CD4-positive, alpha-beta memory T cell (primary cell): ENCODE measurements at regions not wholly inside any gene's neighbourhood (a gene's known extent, or its start where the extent isn't known, plus 50 kb on each side); places are given as distances from the start of the nearest gene placed in this dataset.
A peak's percentile ranks its signal among the peaks of the same experiment; 100 is the strongest.
"Not testable (repeated sequence)": the region's sequence is repeated elsewhere in the genome, so short reads cannot be mapped to it uniquely, and the experiment has no call there.

Experiments used
- CTCF ChIA-PET: fragments of 350-600 bp; sonication (Branson Sonifier 250); formaldehyde crosslinking; loops from one replicate; lab custom pipeline; 2021; ENCODE audit warnings: inconsistent platforms; ENCODE audit not compliant: partially characterized antibody; lab: Charles Lee
- POLR2A ChIA-PET: fragments of 350-600 bp; sonication (Branson Sonifier 250); formaldehyde crosslinking; loops from one replicate; lab custom pipeline; 2021; ENCODE audit not compliant: partially characterized antibody; lab: Charles Lee
- DNase-seq, 5 donors: peaks; one replicate each; pipeline versions ENCODE4 v3.0.0 to v3.0.0-alpha.2; 2020 to 2022; ENCODE audit warnings: mixed read lengths in 1 of 5
- H3K27ac ChIP-seq: one replicate; pipeline ENCODE4 v1.7.0; 2013; ENCODE audit warnings: low read depth, low read length
- H3K27me3 ChIP-seq: 2 replicates; pipeline ENCODE4 v1.7.0; 2013; ENCODE audit warnings: mild to moderate bottlenecking, low read length, moderate library complexity; ENCODE audit not compliant: insufficient read depth
- H3K36me3 ChIP-seq: 2 replicates; pipeline ENCODE4 v1.7.0; 2013; ENCODE audit warnings: mild to moderate bottlenecking, low read length, moderate library complexity; ENCODE audit not compliant: insufficient read depth
- H3K4me1 ChIP-seq: 2 replicates; pipeline ENCODE4 v1.7.0; 2013; ENCODE audit warnings: mild to moderate bottlenecking, low read length, moderate library complexity; ENCODE audit not compliant: insufficient read depth
- H3K4me3 ChIP-seq, 2 donors: one replicate each; pipeline ENCODE4 v1.7.0; 2013; ENCODE audit warnings: low read length in 2 of 2, mild to moderate bottlenecking in 1 of 2
- H3K9me3 ChIP-seq, 2 donors: one replicate each; pipeline ENCODE4 v1.7.0; 2013; ENCODE audit warnings: low read length in 2 of 2, control low read depth in 1 of 2; ENCODE audit not compliant: control insufficient read depth in 1 of 2
- H3K27ac Mint-ChIP-seq, 7 donors: one replicate each; pipeline ENCODE4 v1.8.0; 2020 to 2021; ENCODE audit warnings: mixed read lengths in 7 of 7, mild to moderate bottlenecking in 6 of 7, inconsistent platforms in 3 of 7, moderate library complexity in 3 of 7
- H3K27me3 Mint-ChIP-seq, 2 donors: one replicate each; pipeline ENCODE4 v1.8.0; 2020 to 2021; ENCODE audit warnings: mixed read lengths in 2 of 2
- H3K36me3 Mint-ChIP-seq, 2 donors: one replicate each; pipeline ENCODE4 v1.8.0; 2020 to 2021; ENCODE audit warnings: mixed read lengths in 2 of 2, inconsistent platforms in 1 of 2, mild to moderate bottlenecking in 1 of 2
- H3K4me1 Mint-ChIP-seq, 4 donors: one replicate each; pipeline ENCODE4 v1.8.0; 2020 to 2021; ENCODE audit warnings: mixed read lengths in 4 of 4, mild to moderate bottlenecking in 1 of 4
- H3K4me3 Mint-ChIP-seq, 8 donors: one replicate each; pipeline ENCODE4 v1.8.0; 2020 to 2021; ENCODE audit warnings: mixed read lengths in 8 of 8, mild to moderate bottlenecking in 7 of 8, moderate library complexity in 6 of 8, inconsistent platforms in 3 of 8
- H3K9me3 Mint-ChIP-seq, 8 donors: one replicate each; pipeline ENCODE4 v1.8.0; 2020 to 2021; ENCODE audit warnings: mixed read lengths in 8 of 8, mild to moderate bottlenecking in 5 of 8, inconsistent platforms in 3 of 8, moderate library complexity in 1 of 8
- intact Hi-C: fragments of 100-400 bp; cut with micrococcal nuclease; formaldehyde crosslinking; loops from one replicate; pipeline ENCODE4 v1.15.1; 2023

DNA sequence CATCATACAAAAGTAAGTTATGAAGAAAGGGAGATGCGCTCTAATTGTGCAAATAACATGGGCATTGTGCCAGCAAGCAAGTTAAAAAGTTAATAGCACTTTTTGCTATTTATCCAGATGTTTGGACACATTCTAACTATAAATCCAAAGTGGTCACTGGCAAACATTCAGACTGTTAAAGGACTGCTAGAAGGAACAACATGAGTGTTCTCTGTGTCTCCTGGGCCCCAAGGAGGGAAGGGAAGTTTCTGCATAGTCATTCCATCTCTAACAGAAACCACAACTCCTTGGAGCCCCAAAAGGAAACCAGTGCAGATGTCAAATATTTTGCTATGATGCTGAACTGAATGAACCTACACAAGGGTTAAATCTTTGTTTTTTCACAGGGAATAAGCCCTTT is 213.3 kb upstream of the HNRNPA3 start:
- peaks cover 0 to 2% of the 10 kb centered on the region in 2 donors for H3K27me3 Mint-ChIP-seq
- no peak overlapping the region for H3K27ac ChIP-seq
- no peaks in the 10 kb centered on the region for H3K4me1 ChIP-seq
- ChIA-PET CTCF (no interaction called here), POLR2A (no interaction called here)
- peaks cover 6 to 14% (median 8%) of the 10 kb centered on the region in 4 donors for H3K4me1 Mint-ChIP-seq
- H3K27me3 ChIP-seq: no peaks in the 10 kb centered on the region
- H3K9me3 Mint-ChIP-seq: peaks cover 0 to 2% (median 0%) of the 10 kb centered on the region in 8 donors
- no peaks in the 10 kb centered on the region for H3K36me3 ChIP-seq
- DNase-seq: no peak
- H3K27ac Mint-ChIP-seq: no peak overlapping the region
- intact Hi-C loops: no loop called here
- H3K9me3 ChIP-seq: no peaks in the 10 kb centered on the region
- no peaks in the 10 kb centered on the region for H3K36me3 Mint-ChIP-seq
- H3K4me3 ChIP-seq: no peak overlapping the region
- no peak overlapping the region for H3K4me3 Mint-ChIP-seq

DNA sequence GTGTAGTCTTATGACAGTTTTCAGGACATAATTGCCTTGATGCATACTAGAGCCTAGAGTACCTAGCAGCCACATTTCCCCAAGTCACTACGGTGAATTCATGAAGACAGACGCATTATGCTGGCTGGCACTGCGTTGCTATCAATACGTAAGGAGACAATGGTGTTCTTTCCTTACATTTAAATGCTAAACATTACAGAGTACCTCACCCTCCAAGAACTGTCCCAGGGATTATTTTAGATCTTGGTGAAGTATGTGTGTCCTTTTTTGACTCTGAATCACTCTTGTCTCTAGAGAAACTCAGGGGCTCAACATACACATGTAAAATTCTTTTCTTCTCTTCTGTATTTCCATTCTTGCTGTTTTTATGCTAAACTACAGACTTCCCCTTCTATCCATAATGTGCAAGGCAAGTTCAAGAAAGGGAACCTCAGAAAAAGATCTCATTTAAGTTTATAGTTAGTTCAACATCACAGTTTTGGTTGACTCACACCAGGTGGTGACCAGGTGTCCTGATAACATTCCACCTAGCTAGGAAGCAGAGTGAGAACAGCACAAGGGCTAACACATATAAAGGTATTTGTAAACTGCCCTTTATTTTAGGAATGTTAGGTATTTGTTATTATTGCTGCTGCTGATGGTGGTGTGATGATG is 212.4 kb upstream of the HNRNPA3 start:
- H3K36me3 ChIP-seq: no peaks in the 10 kb centered on the region

DNA sequence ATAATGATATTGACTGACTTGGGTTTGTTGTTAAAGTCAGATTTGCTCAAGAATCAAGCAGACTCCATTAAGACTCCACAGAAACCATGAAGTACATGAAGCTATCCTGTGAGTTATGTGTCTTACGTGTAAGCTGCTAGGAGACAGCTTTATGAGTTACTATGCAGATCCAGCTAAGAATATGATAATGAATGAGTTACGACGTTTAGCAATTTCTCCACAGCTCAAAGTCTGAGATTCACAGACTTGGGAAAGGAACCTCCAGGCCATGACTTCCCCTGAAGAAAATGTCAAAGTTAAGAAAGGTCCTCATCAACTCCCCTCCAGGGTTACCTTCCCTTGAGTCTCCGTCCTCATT is 211.9 kb upstream of the HNRNPA3 start:
- Histone ChIP-seq H3K36me3 (no peaks in the 10 kb centered on the region), H3K4me3 (no peak overlapping the region), H3K4me1 (no peaks in the 10 kb centered on the region), H3K9me3 (no peaks in the 10 kb centered on the region), H3K27me3 (no peaks in the 10 kb centered on the region), H3K27ac (no peak overlapping the region)
- intact Hi-C loops: no loop called here
- POLR2A ChIA-PET: no interaction called here
- Mint-ChIP-seq H3K4me3 (no peak overlapping the region), H3K27ac (no peak overlapping the region), H3K9me3 (peaks cover 0 to 2% (median 0%) of the 10 kb centered on the region in 8 donors), H3K27me3 (peaks cover 0 to 2% of the 10 kb centered on the region in 2 donors), H3K4me1 (peaks cover 6 to 14% (median 8%) of the 10 kb centered on the region in 4 donors), H3K36me3 (no peaks in the 10 kb centered on the region)
- CTCF ChIA-PET: no interaction called here
- no peak for DNase-seq

More for the DNA sequence above, 212.4 kb upstream of the HNRNPA3 start:
- ChIA-PET POLR2A (no interaction called here), CTCF (no interaction called here)
- Mint-ChIP-seq H3K36me3 (no peaks in the 10 kb centered on the region), H3K9me3 (peaks cover 0 to 2% (median 0%) of the 10 kb centered on the region in 8 donors), H3K4me3 (no peak overlapping the region), H3K27ac (no peak overlapping the region), H3K4me1 (peaks cover 6 to 14% (median 8%) of the 10 kb centered on the region in 4 donors), H3K27me3 (peaks cover 0 to 2% of the 10 kb centered on the region in 2 donors)
- intact Hi-C loops: no loop called here
- no peak overlapping the region for H3K27ac ChIP-seq
- H3K4me1 ChIP-seq: no peaks in the 10 kb centered on the region
- no peaks in the 10 kb centered on the region for H3K9me3 ChIP-seq
- no peaks in the 10 kb centered on the region for H3K27me3 ChIP-seq
- H3K4me3 ChIP-seq: no peak overlapping the region
- no peak for DNase-seq

- no peak overlapping the region for H3K27ac ChIP-seq
- no peaks in the 10 kb centered on the region for H3K9me3 ChIP-seq
- ChIA-PET POLR2A (no interaction called here), CTCF (no interaction called here)
- Mint-ChIP-seq H3K9me3 (peaks cover 0 to 2% (median 0%) of the 10 kb centered on the region in 8 donors), H3K4me3 (no peak overlapping the region), H3K4me1 (peaks cover 6 to 14% (median 6%) of the 10 kb centered on the region in 4 donors), H3K27me3 (peaks cover 2% of the 10 kb centered on the region in 2 donors), H3K27ac (no peak overlapping the region), H3K36me3 (no peaks in the 10 kb centered on the region)
- no peaks in the 10 kb centered on the region for H3K4me1 ChIP-seq
- intact Hi-C loops: no loop called here
- no peaks in the 10 kb centered on the region for H3K36me3 ChIP-seq
- no peak overlapping the region for H3K4me3 ChIP-seq
- H3K27me3 ChIP-seq: no peaks in the 10 kb centered on the region
- no peak for DNase-seq
Measured at GRCh38 chr2:177001334-177001733, 211.3 kb upstream of the HNRNPA3 start.

DNA sequence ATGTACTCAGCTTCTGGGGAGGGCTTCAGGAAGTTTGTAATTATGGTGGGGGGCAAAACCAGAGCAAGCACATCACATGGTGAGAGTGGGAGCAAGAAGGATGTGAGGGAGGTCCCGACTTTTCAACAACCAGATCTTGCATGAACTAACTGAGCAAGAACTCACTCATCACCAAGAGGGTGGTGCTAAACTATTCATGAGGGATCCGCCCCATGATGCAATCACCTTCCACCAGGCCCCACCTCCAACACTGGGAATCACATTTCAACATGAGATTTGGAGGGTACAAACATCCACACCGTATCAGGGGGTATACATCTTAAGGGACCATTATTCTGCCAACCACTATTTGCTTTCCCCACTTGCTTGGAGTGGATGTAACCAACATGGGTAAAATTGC is 209.6 kb upstream of the HNRNPA3 start:
- H3K27me3 Mint-ChIP-seq: peaks cover 4% of the 10 kb centered on the region in 2 donors

GRCh38 chr2:177007726-177008125 is 204.9 kb upstream of the HNRNPA3 start:
- peaks cover 8 to 11% of the 10 kb centered on the region in 2 donors for H3K27me3 Mint-ChIP-seq
- H3K27ac ChIP-seq, H3K27me3 ChIP-seq, H3K36me3 ChIP-seq, intact Hi-C loops, H3K4me1 Mint-ChIP-seq, DNase-seq, H3K9me3 Mint-ChIP-seq, CTCF ChIA-PET, POLR2A ChIA-PET, H3K9me3 ChIP-seq, H3K4me1 ChIP-seq, H3K4me3 Mint-ChIP-seq, H3K36me3 Mint-ChIP-seq, H3K27ac Mint-ChIP-seq, H3K4me3 ChIP-seq: not testable (repeated sequence)

More for the DNA sequence above, 209.6 kb upstream of the HNRNPA3 start:
- ChIA-PET CTCF (no interaction called here), POLR2A (no interaction called here)
- Mint-ChIP-seq H3K4me3 (no peak overlapping the region), H3K27ac (no peak overlapping the region), H3K36me3 (no peaks in the 10 kb centered on the region), H3K4me1 (peaks cover 0 to 2% (median 0%) of the 10 kb centered on the region in 4 donors), H3K9me3 (peaks cover 0 to 2% (median 0%) of the 10 kb centered on the region in 8 donors)
- Histone ChIP-seq H3K4me1 (no peaks in the 10 kb centered on the region), H3K36me3 (no peaks in the 10 kb centered on the region), H3K27ac (no peak overlapping the region), H3K9me3 (no peaks in the 10 kb centered on the region), H3K27me3 (no peaks in the 10 kb centered on the region), H3K4me3 (no peak overlapping the region)
- intact Hi-C loops: no loop called here
- DNase-seq: no peak

GRCh38 chr2:177008662-177009061 is 203.9 kb upstream of the HNRNPA3 start:
- H3K27ac Mint-ChIP-seq, H3K36me3 ChIP-seq, H3K9me3 Mint-ChIP-seq, H3K27ac ChIP-seq, H3K4me1 Mint-ChIP-seq, H3K36me3 Mint-ChIP-seq, H3K27me3 ChIP-seq, DNase-seq, H3K4me3 ChIP-seq, H3K4me1 ChIP-seq, H3K9me3 ChIP-seq, POLR2A ChIA-PET, intact Hi-C loops: not testable (repeated sequence)
- peak overlapping the region in 5 of 8 donors; percentile 2 to 41 (median 27) for H3K4me3 Mint-ChIP-seq
- CTCF ChIA-PET: interaction anchor here (1.0 kb wide), 1 partner anchor 11 kb away, joined by 3 read pairs; no protein-coding TSS in a partner anchor
- peaks cover 9 to 11% of the 10 kb centered on the region in 2 donors for H3K27me3 Mint-ChIP-seq
